Prostate gland (tissue), 2 donors: ENCODE measurements at regions not wholly inside any gene's neighbourhood (a gene's known extent, or its start where the extent isn't known, plus 50 kb on each side); places are given as distances from the start of the nearest gene placed in this dataset.
"Not testable (repeated sequence)": the region's sequence is repeated elsewhere in the genome, so short reads cannot be mapped to it uniquely, and the experiment has no call there.

Source experiments
- DNase-seq: peaks from one replicate; pipeline ENCODE4 v3.0.0-alpha.2; 2019; ENCODE audit warnings: low spot score
- H3K27ac ChIP-seq, 2 donors: fragments of 200-600 bp; sonication (generic); 2 replicates each; pipeline ENCODE4 v1.5.1; 2017 to 2019
- H3K27me3 ChIP-seq: fragments of 200-600 bp; sonication (generic); replicated peaks from 2 replicates; pipeline ENCODE4 v1.5.1; 2019; ENCODE audit not compliant: insufficient read depth
- H3K36me3 ChIP-seq, 2 donors: fragments of 200-600 bp; sonication (generic); 1 replicate in 1 of 2; 2 replicates in 1 of 2; pipeline versions ENCODE4 v1.5.1 to v1.8.1; 2017 to 2019
- H3K4me1 ChIP-seq: fragments of 200-600 bp; sonication (generic); replicated peaks from 2 replicates; pipeline ENCODE4 v1.5.1; 2019
- H3K4me3 ChIP-seq, 2 donors: fragments of 200-600 bp; sonication (generic); 2 replicates each; pipeline ENCODE4 v1.5.1; 2017 to 2019
- H3K9me3 ChIP-seq: fragments of 200-600 bp; sonication (generic); 2 replicates; pipeline ENCODE4 v1.5.1; 2017
- POLR2A ChIP-seq: fragments of 450-650 bp; IDR thresholded peaks from one replicate; pipeline ENCODE4 v1.6.1; 2016; ENCODE audit warnings: antibody characterized with exemption, mild to moderate bottlenecking
- POLR2AphosphoS5 ChIP-seq: sonication (generic); formaldehyde crosslinking; IDR thresholded peaks from one replicate; pipeline ENCODE4 v1.6.1; 2017; ENCODE audit warnings: antibody characterized with exemption
- WGBS: methylation state at CpG from one replicate; pipeline ENCODE4 v1.1.5; 2018; 5-methylcytosine and 5-hydroxymethylcytosine counted together
- intact Hi-C: fragments of 100-400 bp; cut with DNase I; formaldehyde crosslinking; loops from one replicate; pipeline ENCODE4 v1.14.2; 2022
- TF ChIP-seq, protein P1 (sequence below), 4 experiments: fragments of 200-600 bp in 2 of 4; fragments of 450-650 bp in 2 of 4; sonication (generic) in 2 of 4; IDR thresholded peaks; 1 replicate in 3 of 4; 2 replicates in 1 of 4; pipeline ENCODE4 v1.5.1; 2016 to 2019; ENCODE audit warnings: antibody characterized with exemption in 4 of 4, mild to moderate bottlenecking in 2 of 4, moderate library complexity in 2 of 4

DNA sequence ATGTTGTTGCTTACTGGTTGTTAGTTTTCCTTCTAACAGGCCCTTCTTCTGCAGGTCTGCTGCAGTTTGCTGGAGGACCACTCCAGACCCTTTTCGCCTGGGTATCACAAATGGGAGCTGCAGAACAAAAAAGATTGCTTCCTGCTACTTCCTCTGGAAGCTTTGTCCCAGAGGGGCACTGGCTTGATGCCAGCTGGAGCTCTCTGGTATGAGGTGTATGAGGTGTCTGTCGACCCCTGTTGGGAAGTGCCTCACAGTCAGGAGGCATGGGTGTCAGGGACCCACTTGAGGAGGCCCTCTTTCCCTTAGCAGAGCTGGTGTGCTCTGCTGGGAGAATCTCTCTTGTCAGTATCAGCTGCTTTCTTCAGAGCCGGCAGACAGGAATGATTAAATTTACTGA, 127.4 kb upstream of the EDA2R start:
- Histone ChIP-seq H3K36me3 (no peaks in the 10 kb centered on the region), H3K9me3 (no peaks in the 10 kb centered on the region), H3K27me3 (no peaks in the 10 kb centered on the region), H3K4me3 (no peak overlapping the region), H3K27ac (no peak overlapping the region), H3K4me1 (no peaks in the 10 kb centered on the region)
- 79% methylated on average over 3 of the region's 3 CpGs for WGBS
- intact Hi-C loops: no loop called here
- TF ChIP-seq POLR2A (no peak), POLR2AphosphoS5 (no peak)
- TF ChIP-seq, protein P1, sequence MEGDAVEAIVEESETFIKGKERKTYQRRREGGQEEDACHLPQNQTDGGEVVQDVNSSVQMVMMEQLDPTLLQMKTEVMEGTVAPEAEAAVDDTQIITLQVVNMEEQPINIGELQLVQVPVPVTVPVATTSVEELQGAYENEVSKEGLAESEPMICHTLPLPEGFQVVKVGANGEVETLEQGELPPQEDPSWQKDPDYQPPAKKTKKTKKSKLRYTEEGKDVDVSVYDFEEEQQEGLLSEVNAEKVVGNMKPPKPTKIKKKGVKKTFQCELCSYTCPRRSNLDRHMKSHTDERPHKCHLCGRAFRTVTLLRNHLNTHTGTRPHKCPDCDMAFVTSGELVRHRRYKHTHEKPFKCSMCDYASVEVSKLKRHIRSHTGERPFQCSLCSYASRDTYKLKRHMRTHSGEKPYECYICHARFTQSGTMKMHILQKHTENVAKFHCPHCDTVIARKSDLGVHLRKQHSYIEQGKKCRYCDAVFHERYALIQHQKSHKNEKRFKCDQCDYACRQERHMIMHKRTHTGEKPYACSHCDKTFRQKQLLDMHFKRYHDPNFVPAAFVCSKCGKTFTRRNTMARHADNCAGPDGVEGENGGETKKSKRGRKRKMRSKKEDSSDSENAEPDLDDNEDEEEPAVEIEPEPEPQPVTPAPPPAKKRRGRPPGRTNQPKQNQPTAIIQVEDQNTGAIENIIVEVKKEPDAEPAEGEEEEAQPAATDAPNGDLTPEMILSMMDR (IDR thresholded peaks at IDR 0.05): no peak
- DNase-seq: no peak

DNA sequence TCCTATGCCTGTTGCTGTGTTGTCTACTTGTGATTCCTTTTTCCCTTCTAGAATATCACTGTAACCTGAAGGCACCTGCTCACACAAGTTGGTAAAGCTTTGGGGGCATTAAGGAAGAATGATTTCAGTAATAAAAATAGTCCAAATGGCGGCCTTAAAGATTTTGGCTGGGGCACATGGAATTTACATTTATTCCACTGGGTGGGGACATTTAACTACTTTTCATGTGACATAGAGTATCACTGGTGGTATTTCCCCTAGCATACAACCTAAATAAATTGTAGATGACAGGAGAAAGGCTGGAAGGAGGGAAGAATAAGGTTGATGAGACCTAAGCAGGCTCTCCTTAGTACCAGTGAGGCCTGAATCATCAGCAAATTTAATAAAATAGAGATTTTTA, 121.8 kb upstream of the EDA2R start:
- no peak for TF ChIP-seq POLR2A
- TF ChIP-seq, protein P1 (IDR thresholded peaks at IDR 0.05): peak in 2 of 4 experiments; percentile 26 to 40
- no peak for TF ChIP-seq POLR2AphosphoS5
- Histone ChIP-seq H3K9me3 (no peaks in the 10 kb centered on the region), H3K4me1 (no peaks in the 10 kb centered on the region), H3K4me3 (no peak overlapping the region), H3K36me3 (no peaks in the 10 kb centered on the region), H3K27ac (no peak overlapping the region), H3K27me3 (no peaks in the 10 kb centered on the region)
- 31% methylated on average over 1 of the region's 1 CpG for WGBS
- intact Hi-C loops: no loop called here
- DNase-seq: no peak

DNA sequence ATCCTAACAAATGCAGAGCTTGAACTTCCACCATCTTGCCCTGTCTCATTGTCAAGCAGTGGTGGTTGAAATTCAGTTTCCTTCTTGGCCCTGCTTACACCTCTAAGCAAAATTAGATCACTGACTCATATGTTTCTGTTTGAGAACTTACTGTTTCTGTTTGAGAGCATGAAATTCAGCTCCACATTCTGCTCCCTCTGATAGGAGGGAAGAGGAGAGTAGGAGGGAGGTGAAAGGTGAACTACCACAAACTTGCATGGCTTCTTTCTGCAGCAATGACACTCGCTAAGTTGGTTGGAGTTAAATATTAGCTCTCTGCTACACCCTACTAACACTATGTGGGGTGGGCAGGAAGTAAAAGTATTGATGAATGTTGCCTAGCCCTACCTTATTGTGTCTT, 117.8 kb upstream of the EDA2R start:
- intact Hi-C loops: no loop called here
- Histone ChIP-seq H3K4me3 (no peak overlapping the region), H3K36me3 (no peaks in the 10 kb centered on the region), H3K27me3 (no peaks in the 10 kb centered on the region), H3K4me1 (no peaks in the 10 kb centered on the region), H3K27ac (no peak overlapping the region), H3K9me3 (no peaks in the 10 kb centered on the region)
- no peak for TF ChIP-seq POLR2AphosphoS5
- TF ChIP-seq POLR2A: no peak
- TF ChIP-seq, protein P1 (IDR thresholded peaks at IDR 0.05): no peak
- no peak for DNase-seq
- 67% methylated on average over 1 of the region's 1 CpG for WGBS

DNA sequence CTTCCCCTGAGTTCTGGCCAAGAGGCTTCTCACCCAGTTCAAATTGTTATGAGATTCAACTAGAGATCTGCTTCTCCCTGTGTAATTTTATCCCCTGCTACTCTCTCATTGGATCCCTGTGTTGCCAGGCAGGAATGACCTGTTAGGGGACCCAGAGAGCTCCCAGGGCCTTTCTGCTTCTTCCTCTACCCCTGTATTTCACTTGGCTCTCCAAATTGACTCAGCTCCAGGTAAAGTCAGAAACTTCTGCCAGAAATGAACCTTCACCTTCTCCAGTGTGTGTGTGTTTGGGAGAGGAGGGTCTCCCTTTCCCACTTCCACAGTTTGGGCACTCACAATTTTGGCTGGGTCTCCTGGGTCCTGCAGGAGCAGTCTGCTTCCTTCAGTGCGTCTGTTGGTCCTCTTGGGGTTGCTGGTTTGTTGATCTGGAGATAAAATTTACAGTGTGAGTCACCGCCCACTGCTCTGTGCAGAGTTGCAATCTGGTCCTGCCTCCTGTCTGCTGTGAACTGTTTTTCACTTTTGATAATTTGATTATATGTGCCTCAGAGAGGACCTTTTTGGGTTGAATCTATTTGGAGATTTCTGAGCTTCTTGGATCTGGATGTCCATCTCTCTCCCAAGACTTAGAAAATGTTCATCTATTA, 112.4 kb upstream of the EDA2R start:
- Histone ChIP-seq H3K9me3 (no peaks in the 10 kb centered on the region), H3K27ac (peak overlapping the region in 1 of 2 donors; percentile 23), H3K36me3 (no peaks in the 10 kb centered on the region), H3K4me1 (no peaks in the 10 kb centered on the region), H3K4me3 (no peak overlapping the region), H3K27me3 (no peaks in the 10 kb centered on the region)
- TF ChIP-seq, protein P1 (IDR thresholded peaks at IDR 0.05): peak in 1 of 4 experiments; percentile 10
- TF ChIP-seq POLR2A: no peak
- no peak for DNase-seq
- intact Hi-C loops: no loop called here
- 51% methylated on average over 2 of the region's 2 CpGs for WGBS

DNA sequence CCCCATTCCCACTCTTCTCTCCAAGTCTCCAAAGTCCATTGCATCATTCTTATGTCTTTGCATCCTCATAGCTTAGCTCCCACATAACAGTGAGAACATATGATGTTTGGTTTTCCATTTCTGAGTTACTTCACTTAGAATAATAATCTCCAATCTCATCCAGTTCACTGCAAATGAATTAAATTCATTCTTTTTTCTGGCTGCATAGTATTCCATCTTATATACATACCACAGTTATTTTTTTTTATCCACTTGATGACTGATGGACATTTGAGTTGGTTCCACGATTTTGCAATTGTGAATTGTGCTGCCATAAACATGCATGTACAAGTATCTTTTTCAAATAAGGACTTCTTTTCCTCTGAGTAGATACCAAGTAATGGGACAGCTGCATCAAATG, 105.6 kb upstream of the EDA2R start:
- intact Hi-C loops, H3K27ac ChIP-seq, H3K4me1 ChIP-seq, H3K36me3 ChIP-seq, H3K27me3 ChIP-seq, H3K9me3 ChIP-seq, H3K4me3 ChIP-seq, DNase-seq: not testable (repeated sequence)
- 100% methylated on average over 1 of the region's 1 CpG for WGBS
